OCI-LY3 (cell line): ENCODE measurements at regions not wholly inside any gene's neighbourhood (a gene's known extent, or its start where the extent isn't known, plus 50 kb on each side); places are given as distances from the start of the nearest gene placed in this dataset.

Source experiments
- H2AFZ ChIP-seq: fragments of 200-600, 300-600 bp; shearing (Covaris generic); 2 replicates; pipeline ENCODE4 v1.6.0; 2014; ENCODE audit warnings: antibody characterized with exemption, low read depth, low read length
- H3K27ac ChIP-seq: fragments of 200-600, 300-600 bp; sonication (generic); 2 replicates; pipeline ENCODE4 v1.5.1; 2014; ENCODE audit warnings: mild to moderate bottlenecking, low read length, moderate library complexity, mixed read lengths
- H3K27me3 ChIP-seq: fragments of 200-600, 300-600 bp; sonication (generic); 2 replicates; pipeline ENCODE4 v1.6.1; 2014; ENCODE audit warnings: low read depth, low read length, mixed read lengths
- H3K36me3 ChIP-seq: fragments of 200-600, 300-600 bp; sonication (generic); replicated peaks from 2 replicates; pipeline ENCODE3; 2014; ENCODE audit warnings: low read depth, low read length, mixed read lengths
- H3K4me1 ChIP-seq: fragments of 300-600, 200-600 bp; sonication (generic); 2 replicates; pipeline ENCODE4 v1.6.1; 2014; ENCODE audit warnings: low read length, mixed read lengths
- H3K4me2 ChIP-seq: fragments of 200-600, 300-600 bp; sonication (generic); 2 replicates; pipeline ENCODE4 v1.6.1; 2014; ENCODE audit warnings: low read length, mixed read lengths
- H3K4me3 ChIP-seq: fragments of 300-600, 200-600 bp; sonication (generic); 2 replicates; pipeline ENCODE4 v1.5.1; 2014; ENCODE audit warnings: antibody characterized with exemption, mild to moderate bottlenecking, low read length, moderate library complexity
- H3K79me2 ChIP-seq: fragments of 300-600, 200-600 bp; shearing (Covaris generic); 2 replicates; pipeline ENCODE4 v1.6.1; 2014; ENCODE audit warnings: mild to moderate bottlenecking, low read length, mixed read lengths
- H3K9ac ChIP-seq: fragments of 300-600, 200-600 bp; shearing (Covaris generic); 2 replicates; pipeline ENCODE4 v1.6.0; 2014; ENCODE audit warnings: mild to moderate bottlenecking, low read length, moderate library complexity
- H3K9me3 ChIP-seq: fragments of 200-600, 300-600 bp; shearing (Covaris generic); 2 replicates; pipeline ENCODE4 v1.6.1; 2014; ENCODE audit warnings: low read length, mixed read lengths; ENCODE audit not compliant: insufficient read depth
- H4K20me1 ChIP-seq: fragments of 200-600, 300-600 bp; sonication (generic); 2 replicates; pipeline ENCODE4 v1.6.1; 2016; ENCODE audit warnings: low read length, mixed read lengths; ENCODE audit not compliant: insufficient read depth
- EZH2phosphoT487 ChIP-seq: fragments of 200-600 bp; shearing (Covaris generic); IDR thresholded peaks from 2 replicates; pipeline ENCODE4 v1.6.1; 2018; ENCODE audit warnings: antibody characterized with exemption, mixed run types, low read depth
- TF ChIP-seq, protein P1 (sequence below): fragments of 200-600, 300-600 bp; sonication (generic); IDR thresholded peaks from 2 replicates; pipeline ENCODE4 v1.5.1; 2014; ENCODE audit warnings: antibody characterized with exemption, low read length, low read depth

DNA sequence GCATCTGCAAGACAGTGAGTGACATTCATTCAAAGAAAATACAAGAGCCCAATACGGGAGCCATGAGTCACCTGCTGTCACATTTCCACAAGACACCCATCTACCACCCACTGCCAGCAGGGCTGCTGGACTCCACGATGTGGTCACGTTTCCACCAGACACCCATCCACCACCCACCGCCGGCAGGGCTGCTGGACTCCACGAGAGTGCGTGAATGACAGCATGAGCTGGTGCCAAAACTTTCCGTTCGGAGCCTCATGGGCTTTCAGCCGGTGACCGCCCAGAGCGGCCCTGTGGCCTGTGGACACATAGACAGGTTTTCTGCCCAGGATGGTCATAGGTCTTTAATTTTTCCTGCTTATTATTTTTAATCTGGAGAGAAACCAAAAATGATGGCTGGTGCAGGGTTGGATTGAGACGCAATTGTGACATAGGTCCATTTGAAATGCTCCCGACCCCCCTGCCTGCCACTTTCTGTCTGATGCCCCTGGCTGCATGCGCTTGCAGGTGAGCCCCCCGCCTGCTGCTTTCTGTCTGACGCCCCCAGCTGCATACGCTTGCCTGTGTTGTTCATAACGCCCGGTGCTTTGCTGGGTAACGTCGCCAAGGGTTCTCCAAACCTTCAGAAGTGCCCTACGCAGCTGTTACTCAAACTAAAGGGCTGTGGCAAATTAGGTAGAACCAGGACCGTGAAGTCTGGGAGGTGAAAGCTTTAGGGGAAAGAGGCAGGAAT lies 59.1 kb upstream of the SMOC2 start:
- no peaks in the 10 kb centered on the region for H3K4me1 ChIP-seq
- TF ChIP-seq EZH2phosphoT487: no peak
- TF ChIP-seq, protein P1, sequence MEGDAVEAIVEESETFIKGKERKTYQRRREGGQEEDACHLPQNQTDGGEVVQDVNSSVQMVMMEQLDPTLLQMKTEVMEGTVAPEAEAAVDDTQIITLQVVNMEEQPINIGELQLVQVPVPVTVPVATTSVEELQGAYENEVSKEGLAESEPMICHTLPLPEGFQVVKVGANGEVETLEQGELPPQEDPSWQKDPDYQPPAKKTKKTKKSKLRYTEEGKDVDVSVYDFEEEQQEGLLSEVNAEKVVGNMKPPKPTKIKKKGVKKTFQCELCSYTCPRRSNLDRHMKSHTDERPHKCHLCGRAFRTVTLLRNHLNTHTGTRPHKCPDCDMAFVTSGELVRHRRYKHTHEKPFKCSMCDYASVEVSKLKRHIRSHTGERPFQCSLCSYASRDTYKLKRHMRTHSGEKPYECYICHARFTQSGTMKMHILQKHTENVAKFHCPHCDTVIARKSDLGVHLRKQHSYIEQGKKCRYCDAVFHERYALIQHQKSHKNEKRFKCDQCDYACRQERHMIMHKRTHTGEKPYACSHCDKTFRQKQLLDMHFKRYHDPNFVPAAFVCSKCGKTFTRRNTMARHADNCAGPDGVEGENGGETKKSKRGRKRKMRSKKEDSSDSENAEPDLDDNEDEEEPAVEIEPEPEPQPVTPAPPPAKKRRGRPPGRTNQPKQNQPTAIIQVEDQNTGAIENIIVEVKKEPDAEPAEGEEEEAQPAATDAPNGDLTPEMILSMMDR: no peak
- no peak overlapping the region for H3K4me2 ChIP-seq
- H3K9me3 ChIP-seq: no peaks in the 10 kb centered on the region
- H2AFZ ChIP-seq: no peak overlapping the region
- no peaks in the 10 kb centered on the region for H3K36me3 ChIP-seq
- H3K27ac ChIP-seq: no peak overlapping the region
- H3K9ac ChIP-seq: no peak overlapping the region
- H3K27me3 ChIP-seq: no peaks in the 10 kb centered on the region
- H3K4me3 ChIP-seq: no peak overlapping the region
- no peaks in the 10 kb centered on the region for H3K79me2 ChIP-seq
- no peaks in the 10 kb centered on the region for H4K20me1 ChIP-seq

DNA sequence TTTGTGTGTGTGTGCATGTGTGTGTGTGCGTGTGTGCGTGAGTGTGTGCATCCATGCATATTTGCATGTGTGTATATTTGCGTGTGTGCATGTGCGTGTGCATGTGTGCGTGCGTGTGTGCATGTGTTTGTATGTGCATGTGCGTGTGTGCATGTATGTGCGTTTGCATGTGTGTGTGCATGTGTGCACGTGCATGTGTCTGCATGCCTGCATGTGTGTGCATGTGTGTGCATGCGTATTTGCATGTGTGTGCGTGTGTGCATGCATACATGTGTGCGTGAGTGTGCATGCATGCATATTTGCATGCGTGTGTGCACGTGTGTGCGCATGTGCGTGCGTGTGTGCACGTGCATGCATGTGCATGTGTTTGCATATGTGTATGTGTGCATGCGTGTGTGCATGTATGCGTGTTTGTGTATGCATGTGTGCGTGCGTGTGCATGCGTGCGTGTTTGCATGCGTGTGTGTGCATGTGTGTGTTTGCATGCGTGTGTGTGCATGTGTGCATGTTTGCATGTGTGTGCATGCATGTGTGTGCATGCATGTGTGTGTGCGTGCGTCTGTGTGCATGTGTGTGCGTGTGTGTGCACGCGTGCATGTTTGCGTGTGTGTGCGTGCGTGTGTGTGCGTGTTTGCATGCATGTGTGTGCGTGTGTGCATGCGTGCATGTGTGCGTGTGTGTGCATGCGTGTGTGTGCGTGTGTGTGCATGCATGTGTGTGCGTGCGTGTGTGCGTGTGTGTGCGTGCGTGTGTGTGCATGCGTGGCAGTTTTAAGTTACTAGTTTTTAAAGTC lies 57.7 kb upstream of the SMOC2 start:
- H3K9me3 ChIP-seq: no peaks in the 10 kb centered on the region
- H3K27ac ChIP-seq: no peak overlapping the region
- no peaks in the 10 kb centered on the region for H3K27me3 ChIP-seq
- no peak overlapping the region for H3K4me3 ChIP-seq
- no peak overlapping the region for H3K4me2 ChIP-seq
- H3K4me1 ChIP-seq: no peaks in the 10 kb centered on the region
- TF ChIP-seq, protein P1: no peak
- no peak for TF ChIP-seq EZH2phosphoT487
- no peaks in the 10 kb centered on the region for H3K79me2 ChIP-seq
- no peaks in the 10 kb centered on the region for H4K20me1 ChIP-seq
- H3K36me3 ChIP-seq: no peaks in the 10 kb centered on the region
- no peak overlapping the region for H2AFZ ChIP-seq
- H3K9ac ChIP-seq: no peak overlapping the region

DNA sequence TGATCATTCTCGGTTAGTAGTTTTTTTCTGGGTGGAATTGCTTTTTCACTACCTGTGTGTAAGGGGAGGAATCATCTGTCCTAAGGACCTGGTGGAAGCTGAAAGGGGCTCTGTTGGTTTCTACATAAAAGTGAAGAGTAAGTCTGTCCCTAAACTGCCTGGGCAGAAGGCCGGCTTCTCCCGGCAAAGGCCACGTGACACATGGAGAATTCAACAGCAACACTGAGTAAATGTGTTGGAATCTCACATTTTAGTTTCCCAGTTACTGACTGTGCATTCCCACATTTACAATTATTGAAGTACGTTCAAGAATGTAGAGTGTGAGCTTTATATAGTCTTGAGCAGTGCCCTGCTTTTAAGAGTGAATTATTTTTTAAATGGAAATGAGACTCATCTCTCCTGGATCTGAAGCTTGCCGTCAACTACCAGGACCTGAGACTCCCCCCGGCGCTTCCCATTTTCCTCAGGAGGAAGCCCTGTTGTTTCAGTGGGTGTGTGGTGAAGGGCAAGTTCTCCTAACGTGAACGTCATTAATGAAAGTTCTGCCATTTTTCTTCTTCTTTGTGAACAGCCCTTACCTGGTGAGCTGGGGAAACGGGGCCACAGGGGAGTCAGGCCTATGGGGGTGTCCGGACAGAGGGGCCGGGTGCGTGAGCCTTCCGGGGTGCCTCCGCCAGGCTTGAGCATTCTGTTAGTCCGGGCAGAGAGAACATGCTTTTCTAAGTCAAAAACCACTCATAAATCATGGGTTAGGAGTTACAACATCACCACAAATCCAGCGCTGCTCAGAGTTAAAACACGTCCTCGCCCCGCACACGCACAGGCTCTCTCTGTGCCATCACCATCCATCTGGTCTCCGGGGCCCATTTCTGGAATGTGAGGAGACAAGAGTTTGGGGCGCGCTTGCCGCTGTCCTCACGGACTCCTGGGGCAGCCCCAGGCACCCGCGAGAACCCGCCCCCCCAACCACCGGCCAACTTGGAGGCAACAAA lies 56.6 kb upstream of the SMOC2 start:
- H3K36me3 ChIP-seq: no peaks in the 10 kb centered on the region
- no peak overlapping the region for H3K4me3 ChIP-seq
- no peaks in the 10 kb centered on the region for H4K20me1 ChIP-seq
- H3K79me2 ChIP-seq: no peaks in the 10 kb centered on the region
- no peak overlapping the region for H3K27ac ChIP-seq
- TF ChIP-seq EZH2phosphoT487: no peak
- TF ChIP-seq, protein P1: no peak
- H3K27me3 ChIP-seq: no peaks in the 10 kb centered on the region
- H3K9me3 ChIP-seq: no peaks in the 10 kb centered on the region
- H3K4me2 ChIP-seq: no peak overlapping the region
- H2AFZ ChIP-seq: no peak overlapping the region
- H3K9ac ChIP-seq: no peak overlapping the region
- no peaks in the 10 kb centered on the region for H3K4me1 ChIP-seq
